ENCODE measurements at regions not wholly inside any gene's neighbourhood (a gene's known extent, or its start where the extent isn't known, plus 50 kb on each side); places are given as distances from the start of the nearest gene placed in this dataset.

DNA sequence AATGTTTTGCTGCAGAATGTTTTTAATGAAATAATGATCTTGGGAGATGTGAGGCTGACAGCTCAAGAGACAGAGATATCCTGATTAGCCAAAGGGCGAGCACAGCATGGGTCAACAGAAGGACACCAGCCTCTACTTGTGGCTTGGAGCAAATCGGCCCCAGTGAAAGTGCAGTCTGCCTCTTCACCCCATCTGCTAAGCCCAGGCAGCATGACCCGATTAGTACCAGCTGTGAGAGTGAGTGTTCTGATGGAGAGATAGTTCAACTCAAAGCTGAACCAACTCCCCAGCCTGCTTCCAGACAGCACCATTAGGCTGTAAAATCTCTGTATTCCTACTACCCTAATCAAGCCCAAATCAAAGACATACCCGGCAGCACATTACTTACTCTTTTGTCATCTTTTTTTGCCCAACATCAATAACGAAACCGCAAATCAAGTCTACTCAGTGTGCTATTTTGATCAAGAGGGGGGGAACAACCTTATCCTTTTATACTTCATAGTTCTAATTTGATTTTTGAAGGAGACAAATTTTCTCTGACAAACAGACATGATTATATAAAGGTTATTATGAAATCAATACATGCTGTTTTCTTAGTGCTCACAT, 514.1 kb upstream of the NRSN1 start:
- DNase-seq: no peak
- Histone ChIP-seq H3K36me3 (no peaks in the 10 kb centered on the region), H3K9me3 (peaks cover 0 to 7% (median 0%) of the 10 kb centered on the region in 8 donors), H3K27ac (no peak overlapping the region), H3K27me3 (replicated peaks in 1 of 7) (no peaks in the 10 kb centered on the region), H3K4me1 (no peaks in the 10 kb centered on the region), H3K4me3 (no peak overlapping the region)
- 61 to 82% (median 72%) methylated on average over 6 of the region's 6 CpGs for WGBS, 5 donors
- intact Hi-C loops (cut with DNase I; ENCODE audit: low total_unique reads): no loop called here
- TF ChIP-seq POLR2AphosphoS5 (IDR thresholded peaks at IDR 0.05) (no peak), POLR2A (IDR thresholded peaks at IDR 0.05) (no peak)
- TF ChIP-seq, protein P1, sequence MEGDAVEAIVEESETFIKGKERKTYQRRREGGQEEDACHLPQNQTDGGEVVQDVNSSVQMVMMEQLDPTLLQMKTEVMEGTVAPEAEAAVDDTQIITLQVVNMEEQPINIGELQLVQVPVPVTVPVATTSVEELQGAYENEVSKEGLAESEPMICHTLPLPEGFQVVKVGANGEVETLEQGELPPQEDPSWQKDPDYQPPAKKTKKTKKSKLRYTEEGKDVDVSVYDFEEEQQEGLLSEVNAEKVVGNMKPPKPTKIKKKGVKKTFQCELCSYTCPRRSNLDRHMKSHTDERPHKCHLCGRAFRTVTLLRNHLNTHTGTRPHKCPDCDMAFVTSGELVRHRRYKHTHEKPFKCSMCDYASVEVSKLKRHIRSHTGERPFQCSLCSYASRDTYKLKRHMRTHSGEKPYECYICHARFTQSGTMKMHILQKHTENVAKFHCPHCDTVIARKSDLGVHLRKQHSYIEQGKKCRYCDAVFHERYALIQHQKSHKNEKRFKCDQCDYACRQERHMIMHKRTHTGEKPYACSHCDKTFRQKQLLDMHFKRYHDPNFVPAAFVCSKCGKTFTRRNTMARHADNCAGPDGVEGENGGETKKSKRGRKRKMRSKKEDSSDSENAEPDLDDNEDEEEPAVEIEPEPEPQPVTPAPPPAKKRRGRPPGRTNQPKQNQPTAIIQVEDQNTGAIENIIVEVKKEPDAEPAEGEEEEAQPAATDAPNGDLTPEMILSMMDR (IDR thresholded peaks at IDR 0.05 in 8 of 11, conservative IDR thresholded peaks at IDR 0.05 in 3 of 11): no peak

DNA sequence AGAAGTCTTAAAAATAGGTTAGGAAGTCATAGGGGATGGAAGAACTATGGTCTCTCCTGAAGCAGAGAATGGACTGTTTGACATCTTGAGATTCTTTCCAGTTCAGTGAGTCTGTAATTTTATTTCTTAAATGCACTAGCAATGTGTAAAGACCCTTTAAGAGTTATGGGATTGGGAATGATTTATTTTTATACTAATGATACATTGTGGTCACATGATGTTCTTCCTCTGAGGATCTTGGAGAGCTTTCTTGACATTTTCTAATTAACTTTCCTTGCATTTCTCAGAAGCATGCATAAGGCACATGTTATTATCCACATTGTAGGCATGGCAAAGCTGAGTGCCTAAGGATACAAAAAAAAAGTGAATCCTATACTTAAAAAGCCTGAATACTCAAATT, 507.6 kb upstream of the NRSN1 start:
- no peak overlapping the region for H3K4me3 ChIP-seq
- H3K27me3 ChIP-seq (replicated peaks in 1 of 7): no peaks in the 10 kb centered on the region
- intact Hi-C loops (cut with DNase I; ENCODE audit: low total_unique reads): no loop called here
- DNase-seq: no peak
- no peaks in the 10 kb centered on the region for H3K4me1 ChIP-seq
- no peak for TF ChIP-seq POLR2AphosphoS5 (IDR thresholded peaks at IDR 0.05)
- TF ChIP-seq POLR2A (IDR thresholded peaks at IDR 0.05): no peak
- TF ChIP-seq, protein P1 (IDR thresholded peaks at IDR 0.05 in 8 of 11, conservative IDR thresholded peaks at IDR 0.05 in 3 of 11): no peak
- no peak overlapping the region for H3K27ac ChIP-seq
- H3K9me3 ChIP-seq: peaks cover 0 to 13% (median 2%) of the 10 kb centered on the region in 8 donors
- H3K36me3 ChIP-seq: no peaks in the 10 kb centered on the region

DNA sequence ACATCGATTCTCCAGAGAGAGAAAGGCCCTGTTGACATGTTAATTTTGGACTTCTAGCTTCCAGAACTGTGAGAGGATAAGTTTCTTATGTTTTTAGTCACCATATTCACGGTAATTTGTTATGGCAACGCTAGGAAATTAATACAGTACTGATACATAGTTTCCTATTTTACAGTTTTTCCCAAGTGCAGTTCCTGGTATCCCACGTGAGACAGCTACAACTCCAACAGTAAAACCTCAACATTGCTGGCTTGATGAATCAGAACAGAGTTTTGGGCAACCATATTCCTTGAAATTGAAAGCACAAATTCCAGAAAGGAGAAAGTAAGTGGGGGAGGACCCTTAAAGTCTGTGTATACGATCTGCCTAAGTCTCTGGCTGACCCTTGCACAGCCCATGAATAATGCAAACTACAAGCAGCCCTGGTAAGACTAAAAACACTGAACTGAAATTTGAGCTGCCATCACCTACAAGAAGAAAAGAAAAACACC, 505.1 kb upstream of the NRSN1 start:
- WGBS, 5 donors: 63 to 76% (median 64%) methylated on average over 5 of the region's 5 CpGs
- Histone ChIP-seq H3K36me3 (no peaks in the 10 kb centered on the region), H3K4me1 (no peaks in the 10 kb centered on the region), H3K9me3 (peaks cover 0 to 13% (median 2%) of the 10 kb centered on the region in 8 donors), H3K4me3 (no peak overlapping the region), H3K27me3 (replicated peaks in 1 of 7) (no peaks in the 10 kb centered on the region), H3K27ac (no peak overlapping the region)
- intact Hi-C loops (cut with DNase I; ENCODE audit: low total_unique reads): no loop called here
- no peak for DNase-seq
- no peak for TF ChIP-seq POLR2A (IDR thresholded peaks at IDR 0.05)
- no peak for TF ChIP-seq POLR2AphosphoS5 (IDR thresholded peaks at IDR 0.05)
- TF ChIP-seq, protein P1 (IDR thresholded peaks at IDR 0.05 in 8 of 11, conservative IDR thresholded peaks at IDR 0.05 in 3 of 11): no peak

DNA sequence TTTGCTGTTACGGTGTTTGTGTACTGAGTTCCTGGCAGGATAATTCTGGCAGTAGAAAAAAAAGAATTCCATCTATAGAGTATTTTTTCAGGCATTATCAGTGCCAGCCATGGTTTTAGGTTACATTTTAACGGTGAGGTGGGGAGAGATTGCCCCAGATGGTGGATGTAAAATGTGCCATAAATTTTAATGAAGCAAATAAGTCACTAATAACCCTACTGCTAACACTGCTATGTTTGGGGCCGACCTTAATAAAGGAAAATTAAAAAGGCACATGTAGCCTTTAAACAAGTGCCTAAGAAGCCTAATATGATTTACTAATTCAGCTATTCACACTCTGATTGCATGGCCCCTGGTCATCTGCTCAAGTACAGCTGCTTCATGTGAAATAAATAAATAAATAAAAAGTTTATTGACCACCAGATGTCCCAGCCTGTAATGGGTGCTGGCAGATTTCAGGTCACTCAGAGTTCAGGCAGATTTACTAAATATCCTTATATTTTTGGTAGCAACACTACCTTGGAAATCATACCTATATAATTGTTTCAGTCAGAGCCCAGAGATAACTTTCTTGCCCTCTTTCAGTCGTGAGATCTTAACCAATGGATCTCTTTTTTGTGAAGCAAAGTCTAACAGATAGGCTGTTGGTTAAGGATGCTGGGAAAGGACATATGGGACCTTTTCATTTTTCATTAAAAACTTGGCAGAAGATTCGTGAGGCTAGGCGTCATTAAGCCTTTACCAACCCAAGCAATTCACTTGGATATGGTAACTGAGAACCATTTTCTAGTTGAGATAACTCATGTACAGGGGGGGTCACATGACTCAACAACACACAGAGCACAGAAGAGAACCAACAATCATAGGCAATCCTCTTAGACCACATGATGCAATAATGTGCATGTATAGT, 495.0 kb upstream of the NRSN1 start:
- Histone ChIP-seq H3K27ac (no peak overlapping the region), H3K4me1 (no peaks in the 10 kb centered on the region), H3K27me3 (replicated peaks in 1 of 7) (no peaks in the 10 kb centered on the region), H3K36me3 (no peaks in the 10 kb centered on the region), H3K9me3 (peaks cover 0 to 6% (median 0%) of the 10 kb centered on the region in 8 donors), H3K4me3 (no peak overlapping the region)
- TF ChIP-seq POLR2A (IDR thresholded peaks at IDR 0.05): no peak
- TF ChIP-seq POLR2AphosphoS5 (IDR thresholded peaks at IDR 0.05): no peak
- TF ChIP-seq, protein P1 (IDR thresholded peaks at IDR 0.05 in 8 of 11, conservative IDR thresholded peaks at IDR 0.05 in 3 of 11): no peak
- intact Hi-C loops (cut with DNase I; ENCODE audit: low total_unique reads): no loop called here
- 76 to 86% (median 83%) methylated on average over 6 of the region's 6 CpGs for WGBS, 5 donors
- DNase-seq: no peak
